Bronchial epithelial cell (primary cell): ENCODE measurements at regions not wholly inside any gene's neighbourhood (a gene's known extent, or its start where the extent isn't known, plus 50 kb on each side); places are given as distances from the start of the nearest gene placed in this dataset.
"Not testable (repeated sequence)": the region's sequence is repeated elsewhere in the genome, so short reads cannot be mapped to it uniquely, and the experiment has no call there.

Experiments used
- DNase-seq: peaks from one replicate; pipeline ENCODE4 v3.0.0-alpha.2; 2010; ENCODE audit warnings: low read depth
- FAIRE-seq: peaks from 2 replicates; lab custom pipeline; 2011; peaks lifted over from hg19 to GRCh38; lab: Jason Lieb, UNC
- H3K27me3 ChIP-seq: 2 replicates; pipeline ENCODE4 v1.5.1; 2011; ENCODE audit warnings: low read length; ENCODE audit not compliant: control insufficient read depth, insufficient read depth
- H3K36me3 ChIP-seq: 2 replicates; pipeline ENCODE4 v1.5.1; 2011; ENCODE audit warnings: low read length; ENCODE audit not compliant: control insufficient read depth, insufficient read depth
- H3K4me3 ChIP-seq: 2 replicates; pipeline ENCODE4 v1.5.1; 2011; ENCODE audit warnings: mild to moderate bottlenecking, low read depth, low read length, control low read depth
- TF ChIP-seq, protein P1 (sequence below): IDR thresholded peaks from 2 replicates; pipeline ENCODE4 v1.5.1; 2011; ENCODE audit warnings: mild to moderate bottlenecking, moderate library complexity, low read length, control low read depth, inconsistent platforms; ENCODE audit not compliant: insufficient read depth, severe bottlenecking

DNA sequence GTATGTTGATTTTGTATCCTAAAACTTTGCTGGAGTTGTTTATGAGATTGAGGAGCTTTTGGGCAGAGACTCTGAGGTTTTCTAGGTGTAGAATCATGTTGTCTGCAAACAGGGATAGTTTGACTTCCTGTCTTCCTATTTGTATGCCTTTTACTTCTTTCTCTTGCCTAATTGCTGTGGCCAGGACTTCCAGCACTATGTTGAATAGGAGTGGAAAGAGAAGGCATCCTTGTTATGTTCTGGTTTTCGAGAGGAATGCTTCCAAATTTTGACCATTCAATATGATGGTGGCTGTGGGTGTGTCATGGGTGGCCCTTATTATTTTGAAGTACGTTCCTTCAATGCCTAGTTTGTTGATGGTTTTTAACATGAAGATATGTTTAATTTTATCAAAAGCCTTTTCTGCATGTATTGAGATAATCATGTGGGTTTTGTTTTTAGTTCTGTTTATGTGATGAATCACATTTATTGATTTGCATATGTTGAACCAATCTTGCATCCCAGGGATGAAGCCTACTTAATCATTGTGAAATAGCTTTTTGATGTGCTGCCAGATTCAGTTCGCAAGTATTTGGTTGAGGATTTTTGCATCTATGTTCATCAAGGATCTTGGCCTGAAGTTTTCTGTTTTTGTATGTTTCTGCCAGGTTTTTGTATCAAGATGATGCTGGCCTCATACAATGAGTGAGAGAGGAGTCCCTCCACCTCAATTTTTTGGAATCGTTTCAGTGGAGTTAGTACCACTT is 188.1 kb downstream of the MINAR1 start:
- no peak for FAIRE-seq
- H3K27me3 ChIP-seq = no peaks in the 10 kb centered on the region

DNA sequence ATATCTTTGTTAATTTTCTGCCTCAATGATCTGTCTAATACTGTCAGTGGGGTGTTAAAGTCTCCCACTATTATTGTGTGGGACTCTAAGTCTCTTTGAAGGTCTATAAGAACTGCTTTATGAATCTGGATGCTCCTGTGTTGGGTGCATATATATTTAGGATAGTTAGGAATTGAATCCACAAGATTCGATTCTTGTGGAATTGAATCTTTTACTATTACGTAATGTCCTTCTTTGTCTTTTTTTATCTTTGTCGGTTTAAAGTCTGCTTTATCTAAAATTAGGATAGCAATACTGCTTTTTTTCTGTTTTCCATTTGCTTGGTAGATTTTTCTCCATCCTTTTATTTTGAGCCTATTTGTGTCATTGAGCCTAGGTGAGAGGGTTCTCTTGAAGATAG is 189.7 kb downstream of the MINAR1 start:
- H3K4me3 ChIP-seq, FAIRE-seq, H3K27me3 ChIP-seq, DNase-seq, H3K36me3 ChIP-seq: not testable (repeated sequence)

More for the DNA sequence above, 188.1 kb downstream of the MINAR1 start:
- DNase-seq = no peak
- H3K36me3 ChIP-seq = no peaks in the 10 kb centered on the region
- TF ChIP-seq, protein P1, sequence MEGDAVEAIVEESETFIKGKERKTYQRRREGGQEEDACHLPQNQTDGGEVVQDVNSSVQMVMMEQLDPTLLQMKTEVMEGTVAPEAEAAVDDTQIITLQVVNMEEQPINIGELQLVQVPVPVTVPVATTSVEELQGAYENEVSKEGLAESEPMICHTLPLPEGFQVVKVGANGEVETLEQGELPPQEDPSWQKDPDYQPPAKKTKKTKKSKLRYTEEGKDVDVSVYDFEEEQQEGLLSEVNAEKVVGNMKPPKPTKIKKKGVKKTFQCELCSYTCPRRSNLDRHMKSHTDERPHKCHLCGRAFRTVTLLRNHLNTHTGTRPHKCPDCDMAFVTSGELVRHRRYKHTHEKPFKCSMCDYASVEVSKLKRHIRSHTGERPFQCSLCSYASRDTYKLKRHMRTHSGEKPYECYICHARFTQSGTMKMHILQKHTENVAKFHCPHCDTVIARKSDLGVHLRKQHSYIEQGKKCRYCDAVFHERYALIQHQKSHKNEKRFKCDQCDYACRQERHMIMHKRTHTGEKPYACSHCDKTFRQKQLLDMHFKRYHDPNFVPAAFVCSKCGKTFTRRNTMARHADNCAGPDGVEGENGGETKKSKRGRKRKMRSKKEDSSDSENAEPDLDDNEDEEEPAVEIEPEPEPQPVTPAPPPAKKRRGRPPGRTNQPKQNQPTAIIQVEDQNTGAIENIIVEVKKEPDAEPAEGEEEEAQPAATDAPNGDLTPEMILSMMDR = no peak
- no peak overlapping the region for H3K4me3 ChIP-seq

DNA sequence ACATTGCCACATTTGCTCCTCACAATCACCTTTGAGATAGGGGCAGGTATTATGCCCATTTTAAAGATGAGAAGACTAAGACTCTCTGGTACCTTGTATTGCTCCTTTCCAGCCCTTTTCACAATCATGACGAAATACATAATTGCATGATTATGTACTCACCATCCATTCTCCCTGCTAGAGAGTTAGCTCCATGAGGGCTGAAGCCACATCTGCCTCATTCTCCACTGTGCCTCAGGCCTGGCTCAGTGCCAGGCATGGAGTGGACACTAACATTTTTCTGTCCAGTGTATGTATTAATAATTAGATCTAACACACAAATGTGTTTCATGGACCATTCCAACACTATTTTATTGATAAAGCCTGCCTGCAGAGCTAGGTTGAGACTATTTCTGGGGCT is 191.4 kb downstream of the MINAR1 start:
- DNase-seq (no peak), FAIRE-seq (no peak)
- TF ChIP-seq, protein P1 = no peak

DNA sequence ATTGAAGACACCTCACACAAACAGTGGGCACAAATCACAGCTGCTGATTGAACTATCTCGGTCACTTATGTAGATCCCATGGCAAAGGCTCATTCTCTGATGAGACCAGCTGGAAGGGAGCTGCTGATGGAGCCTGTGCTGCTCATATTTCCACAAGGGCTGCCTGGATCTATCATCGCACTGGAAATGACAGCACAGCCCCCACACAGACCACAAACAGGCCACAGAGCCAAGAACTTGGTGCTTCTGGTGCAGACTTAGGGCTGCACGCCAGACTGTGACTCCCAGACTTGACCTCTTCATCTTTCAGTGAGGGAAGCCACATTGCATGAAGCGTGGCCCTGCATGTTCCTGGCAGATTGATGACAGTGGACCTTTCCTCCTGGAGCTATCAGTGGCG is 197.6 kb downstream of the MINAR1 start:
- TF ChIP-seq, protein P1 = no peak
- H3K4me3 ChIP-seq = no peak overlapping the region
- no peaks in the 10 kb centered on the region for H3K36me3 ChIP-seq
- DNase-seq = no peak
- no peaks in the 10 kb centered on the region for H3K27me3 ChIP-seq
- no peak for FAIRE-seq

More for the DNA sequence above, 191.4 kb downstream of the MINAR1 start:
- Histone ChIP-seq H3K4me3 (no peak overlapping the region), H3K36me3 (no peaks in the 10 kb centered on the region), H3K27me3 (no peaks in the 10 kb centered on the region)

DNA sequence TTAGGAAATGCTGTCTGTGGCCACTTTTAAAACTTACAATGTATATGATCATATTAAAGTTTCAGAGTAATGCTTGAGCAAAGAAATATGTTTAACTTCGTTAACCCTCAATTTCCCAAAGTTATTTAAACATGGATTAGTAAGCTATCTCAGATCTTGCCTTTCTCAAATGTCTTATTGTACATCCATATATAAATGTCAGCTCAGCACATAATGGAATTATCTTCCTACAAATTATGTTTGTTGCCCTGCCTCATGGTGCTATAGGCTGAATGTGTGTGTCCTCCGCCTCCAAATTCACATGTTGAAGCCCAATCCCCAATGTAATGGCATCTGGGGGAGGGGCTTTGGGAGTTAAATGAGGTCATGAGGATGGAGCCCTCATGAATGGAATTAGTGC is 200.3 kb downstream of the MINAR1 start:
- DNase-seq (no peak), FAIRE-seq (no peak)
- Histone ChIP-seq H3K36me3 (no peaks in the 10 kb centered on the region), H3K27me3 (no peaks in the 10 kb centered on the region), H3K4me3 (no peak overlapping the region)
- TF ChIP-seq, protein P1 = no peak

DNA sequence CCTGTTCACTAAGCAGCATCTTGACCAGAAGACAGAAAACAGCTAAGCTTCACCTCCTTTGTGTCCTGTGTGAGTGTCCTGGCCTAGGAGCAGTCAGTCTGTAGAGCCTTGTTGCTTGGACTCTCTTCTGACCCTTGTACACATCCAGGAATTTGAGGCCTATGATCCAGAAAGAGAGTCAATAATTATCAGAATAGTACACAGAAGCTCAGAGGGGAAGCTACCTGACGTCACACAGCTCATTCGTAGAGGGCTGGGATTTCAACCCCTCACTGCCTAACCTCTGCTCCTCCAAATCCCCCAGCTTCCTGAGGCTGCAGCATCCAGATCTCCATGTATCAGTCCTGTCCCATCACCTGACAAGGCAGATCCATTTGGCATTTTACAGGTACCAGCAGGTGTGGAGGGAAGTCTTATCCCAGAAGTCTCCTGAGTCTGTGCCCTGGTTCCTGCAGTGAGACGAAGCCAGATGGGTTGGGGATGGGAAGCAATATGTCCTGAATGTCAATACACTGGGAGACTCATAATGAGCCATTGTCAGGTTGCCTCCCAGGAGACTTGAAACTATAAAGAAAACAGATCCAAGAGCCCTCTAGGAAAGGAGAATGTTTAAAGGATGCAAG is 203.1 kb downstream of the MINAR1 start:
- DNase-seq (no peak), FAIRE-seq (peak; percentile 79)
- no peaks in the 10 kb centered on the region for H3K36me3 ChIP-seq
- H3K27me3 ChIP-seq = no peaks in the 10 kb centered on the region
- no peak overlapping the region for H3K4me3 ChIP-seq
- TF ChIP-seq, protein P1 = no peak
